Vagina (tissue), 2 donors: ENCODE measurements at regions not wholly inside any gene's neighbourhood (a gene's known extent, or its start where the extent isn't known, plus 50 kb on each side); places are given as distances from the start of the nearest gene placed in this dataset.

Experiments
- CTCF ChIP-seq, 3 experiments: fragments of 450-650 bp in 2 of 3; fragments of 200-600 bp in 1 of 3; sonication (generic) in 1 of 3; IDR thresholded peaks; one replicate each; pipeline ENCODE4 v1.5.1; 2017 to 2019; ENCODE audit warnings: antibody characterized with exemption in 3 of 3, mild to moderate bottlenecking in 2 of 3, moderate library complexity in 2 of 3
- POLR2A ChIP-seq, 2 donors: fragments of 450-650 bp; IDR thresholded peaks; one replicate each; pipeline ENCODE4 v1.6.1; 2017; ENCODE audit warnings: antibody characterized with exemption in 2 of 2, mild to moderate bottlenecking in 2 of 2, moderate library complexity in 2 of 2

GRCh38 chr2:49836017-49836416 is 681.7 kb upstream of the FSHR start:
- TF ChIP-seq CTCF (IDR thresholded peaks at IDR 0.05) (no peak), POLR2A (IDR thresholded peaks at IDR 0.05) (no peak)
